ENCODE measurements at regions not wholly inside any gene's neighbourhood (a gene's known extent, or its start where the extent isn't known, plus 50 kb on each side); places are given as distances from the start of the nearest gene placed in this dataset.
A peak's percentile ranks its signal among the peaks of the same experiment; 100 is the strongest.

GRCh38 chr12:98389593-98389992 lies 125.8 kb upstream of the TMPO start:
- Mint-ChIP-seq H3K4me3 (no peak overlapping the region), H3K9me3 (no peaks in the 10 kb centered on the region), H3K27ac (no peak overlapping the region), H3K4me1 (no peaks in the 10 kb centered on the region), H3K27me3 (peaks cover 5 to 36% (median 19%) of the 10 kb centered on the region in 5 donors), H3K36me3 (no peaks in the 10 kb centered on the region)
- intact Hi-C loops (cut with micrococcal nuclease), result no loop called here
- Histone ChIP-seq H3K4me3 (ENCODE audit: low read length) (no peak overlapping the region), H3K27me3 (ENCODE audit: control insufficient read depth in 2 of 2, insufficient read depth in 2 of 2, low read length in 2 of 2) (no peaks in the 10 kb centered on the region), H3K27ac (ENCODE audit: low read depth, low read length) (no peak overlapping the region), H3K36me3 (ENCODE audit: control insufficient read depth in 2 of 3, insufficient read depth in 3 of 3, low read length in 3 of 3) (no peaks in the 10 kb centered on the region), H3K4me1 (ENCODE audit: control insufficient read depth in 2 of 2, insufficient read depth in 2 of 2, low read length in 2 of 2) (no peaks in the 10 kb centered on the region), H3K9me3 (ENCODE audit: control insufficient read depth in 2 of 3, low read length in 3 of 3) (no peaks in the 10 kb centered on the region)
- no peak for DNase-seq
- no peak for ATAC-seq
- CTCF ChIA-PET, result no interaction called here
- POLR2A ChIA-PET, result no interaction called here

- peak overlapping the region; percentile 11 for H3K27ac ChIP-seq (ENCODE audit: low read depth, low read length)
- H3K9me3 Mint-ChIP-seq, result no peaks in the 10 kb centered on the region
- peak overlapping the region; percentile 79 to 89 (median 86) for H3K4me3 Mint-ChIP-seq
- DNase-seq (peak; percentile 65 to 81 (median 78)), ATAC-seq (peak; percentile 98)
- H3K4me1 ChIP-seq (ENCODE audit: control insufficient read depth in 2 of 2, insufficient read depth in 2 of 2, low read length in 2 of 2), result peaks cover 0 to 11% of the 10 kb centered on the region in 2 donors
- H3K27me3 Mint-ChIP-seq, result peaks cover 0 to 7% (median 0%) of the 10 kb centered on the region in 5 donors
- peaks cover 11 to 31% (median 17%) of the 10 kb centered on the region in 7 donors for H3K4me1 Mint-ChIP-seq
- ChIA-PET CTCF (interaction anchor here (0.6 to 1.4 kb wide), 4 partner anchors 135 to 1880 kb away, joined by 3 to 5 read pairs (median 4); no protein-coding TSS in a partner anchor), POLR2A (no interaction called here)
- H3K4me3 ChIP-seq (ENCODE audit: low read length), result peak overlapping the region; percentile 76
- intact Hi-C loops (cut with micrococcal nuclease), result loop anchor here (1.0 to 10.0 kb wide), 16 partner anchors 23 to 1819 kb away; partner anchors contain the start of gene NEDD1 (in 2 of the 2)
- H3K36me3 ChIP-seq (ENCODE audit: control insufficient read depth in 2 of 3, insufficient read depth in 3 of 3, low read length in 3 of 3), result no peaks in the 10 kb centered on the region
- no peaks in the 10 kb centered on the region for H3K9me3 ChIP-seq (ENCODE audit: control insufficient read depth in 2 of 3, low read length in 3 of 3)
- H3K27ac Mint-ChIP-seq, result peak overlapping the region; percentile 3 to 84 (median 58)
- H3K36me3 Mint-ChIP-seq, result no peaks in the 10 kb centered on the region
- H3K27me3 ChIP-seq (ENCODE audit: control insufficient read depth in 2 of 2, insufficient read depth in 2 of 2, low read length in 2 of 2), result no peaks in the 10 kb centered on the region
Measured at GRCh38 chr12:98397323-98398105, 117.9 kb upstream of the TMPO start.

- ATAC-seq (peak; percentile 57), DNase-seq (peak in 1 of 9 donors; percentile 72)
- peaks cover 0 to 11% of the 10 kb centered on the region in 2 donors for H3K4me1 ChIP-seq (ENCODE audit: control insufficient read depth in 2 of 2, insufficient read depth in 2 of 2, low read length in 2 of 2)
- Mint-ChIP-seq H3K4me3 (peak overlapping the region in 1 of 10 donors; percentile 57), H3K27ac (peak overlapping the region in 2 of 9 donors; percentile 4 to 71), H3K4me1 (peaks cover 16 to 35% (median 17%) of the 10 kb centered on the region in 7 donors), H3K27me3 (peaks cover 0 to 3% (median 0%) of the 10 kb centered on the region in 5 donors), H3K9me3 (no peaks in the 10 kb centered on the region), H3K36me3 (no peaks in the 10 kb centered on the region)
- no peaks in the 10 kb centered on the region for H3K9me3 ChIP-seq (ENCODE audit: control insufficient read depth in 2 of 3, low read length in 3 of 3)
- ChIA-PET CTCF (interaction anchor here (0.7 to 0.9 kb wide), 3 partner anchors 91 to 1822 kb away, joined by 3 to 4 read pairs (median 3); no protein-coding TSS in a partner anchor), POLR2A (no interaction called here)
- H3K36me3 ChIP-seq (ENCODE audit: control insufficient read depth in 2 of 3, insufficient read depth in 3 of 3, low read length in 3 of 3), result no peaks in the 10 kb centered on the region
- H3K27ac ChIP-seq (ENCODE audit: low read depth, low read length), result no peak overlapping the region
- intact Hi-C loops (cut with micrococcal nuclease), result loop anchor here (2.0 to 10.0 kb wide), 4 partner anchors 627 to 1495 kb away; partner anchors contain the start of gene NEDD1 (in 2 of the 2)
- H3K27me3 ChIP-seq (ENCODE audit: control insufficient read depth in 2 of 2, insufficient read depth in 2 of 2, low read length in 2 of 2), result no peaks in the 10 kb centered on the region
- H3K4me3 ChIP-seq (ENCODE audit: low read length), result no peak overlapping the region
Measured at GRCh38 chr12:98399532-98399931, 115.9 kb upstream of the TMPO start.

GRCh38 chr12:98401427-98401826 lies 114.0 kb upstream of the TMPO start:
- no peaks in the 10 kb centered on the region for H3K36me3 ChIP-seq (ENCODE audit: control insufficient read depth in 2 of 3, insufficient read depth in 3 of 3, low read length in 3 of 3)
- Mint-ChIP-seq H3K36me3 (peaks cover 0 to 2% (median 0%) of the 10 kb centered on the region in 5 donors), H3K9me3 (no peaks in the 10 kb centered on the region), H3K27ac (peak overlapping the region in 1 of 9 donors; percentile 34), H3K4me1 (peaks cover 19 to 49% (median 21%) of the 10 kb centered on the region in 7 donors), H3K27me3 (no peaks in the 10 kb centered on the region), H3K4me3 (no peak overlapping the region)
- H3K27me3 ChIP-seq (ENCODE audit: control insufficient read depth in 2 of 2, insufficient read depth in 2 of 2, low read length in 2 of 2), result no peaks in the 10 kb centered on the region
- POLR2A ChIA-PET, result no interaction called here
- H3K9me3 ChIP-seq (ENCODE audit: control insufficient read depth in 2 of 3, low read length in 3 of 3), result no peaks in the 10 kb centered on the region
- no peak overlapping the region for H3K27ac ChIP-seq (ENCODE audit: low read depth, low read length)
- H3K4me1 ChIP-seq (ENCODE audit: control insufficient read depth in 2 of 2, insufficient read depth in 2 of 2, low read length in 2 of 2), result peaks cover 0 to 11% of the 10 kb centered on the region in 2 donors
- CTCF ChIA-PET, result no interaction called here
- DNase-seq, result no peak
- ATAC-seq, result no peak
- intact Hi-C loops (cut with micrococcal nuclease), result no loop called here
- no peak overlapping the region for H3K4me3 ChIP-seq (ENCODE audit: low read length)

- ATAC-seq, result no peak
- Histone ChIP-seq H3K27ac (ENCODE audit: low read depth, low read length) (no peak overlapping the region), H3K4me3 (ENCODE audit: low read length) (no peak overlapping the region), H3K36me3 (ENCODE audit: control insufficient read depth in 2 of 3, insufficient read depth in 3 of 3, low read length in 3 of 3) (no peaks in the 10 kb centered on the region), H3K4me1 (ENCODE audit: control insufficient read depth in 2 of 2, insufficient read depth in 2 of 2, low read length in 2 of 2) (peaks cover 0 to 11% of the 10 kb centered on the region in 2 donors), H3K27me3 (ENCODE audit: control insufficient read depth in 2 of 2, insufficient read depth in 2 of 2, low read length in 2 of 2) (no peaks in the 10 kb centered on the region), H3K9me3 (ENCODE audit: control insufficient read depth in 2 of 3, low read length in 3 of 3) (no peaks in the 10 kb centered on the region)
- H3K36me3 Mint-ChIP-seq, result peaks cover 0 to 2% (median 0%) of the 10 kb centered on the region in 5 donors
- intact Hi-C loops (cut with micrococcal nuclease), result no loop called here
- peaks cover 17 to 46% (median 21%) of the 10 kb centered on the region in 7 donors for H3K4me1 Mint-ChIP-seq
- ChIA-PET CTCF (no interaction called here), POLR2A (no interaction called here)
- no peaks in the 10 kb centered on the region for H3K27me3 Mint-ChIP-seq
- no peaks in the 10 kb centered on the region for H3K9me3 Mint-ChIP-seq
- no peak overlapping the region for H3K27ac Mint-ChIP-seq
- H3K4me3 Mint-ChIP-seq, result no peak overlapping the region
- DNase-seq, result no peak
Measured at GRCh38 chr12:98402091-98402490, 113.3 kb upstream of the TMPO start.

- CTCF ChIA-PET, result no interaction called here
- Histone ChIP-seq H3K27me3 (ENCODE audit: control insufficient read depth in 2 of 2, insufficient read depth in 2 of 2, low read length in 2 of 2) (no peaks in the 10 kb centered on the region), H3K9me3 (ENCODE audit: control insufficient read depth in 2 of 3, low read length in 3 of 3) (no peaks in the 10 kb centered on the region), H3K4me1 (ENCODE audit: control insufficient read depth in 2 of 2, insufficient read depth in 2 of 2, low read length in 2 of 2) (peaks cover 0 to 11% of the 10 kb centered on the region in 2 donors), H3K36me3 (ENCODE audit: control insufficient read depth in 2 of 3, insufficient read depth in 3 of 3, low read length in 3 of 3) (no peaks in the 10 kb centered on the region), H3K4me3 (ENCODE audit: low read length) (no peak overlapping the region), H3K27ac (ENCODE audit: low read depth, low read length) (no peak overlapping the region)
- intact Hi-C loops (cut with micrococcal nuclease), result no loop called here
- H3K4me1 Mint-ChIP-seq, result peaks cover 11 to 40% (median 15%) of the 10 kb centered on the region in 7 donors
- H3K27me3 Mint-ChIP-seq, result no peaks in the 10 kb centered on the region
- no peak for ATAC-seq
- H3K9me3 Mint-ChIP-seq, result no peaks in the 10 kb centered on the region
- no peak overlapping the region for H3K4me3 Mint-ChIP-seq
- H3K27ac Mint-ChIP-seq, result no peak overlapping the region
- DNase-seq, result no peak
- POLR2A ChIA-PET, result no interaction called here
- H3K36me3 Mint-ChIP-seq, result peaks cover 0 to 2% (median 0%) of the 10 kb centered on the region in 5 donors
Measured at GRCh38 chr12:98402671-98403070, 112.7 kb upstream of the TMPO start.
